GM21423 (cell line): ENCODE measurements at regions not wholly inside any gene's neighbourhood (a gene's known extent, or its start where the extent isn't known, plus 50 kb on each side); places are given as distances from the start of the nearest gene placed in this dataset.

Experiments
- ATAC-seq: cut with Tn5 transposase; IDR thresholded peaks from one replicate; pipeline ENCODE4 v1.9.1; 2021; ENCODE audit warnings: mild to moderate bottlenecking, moderate library complexity; ENCODE audit not compliant: unreplicated experiment

DNA sequence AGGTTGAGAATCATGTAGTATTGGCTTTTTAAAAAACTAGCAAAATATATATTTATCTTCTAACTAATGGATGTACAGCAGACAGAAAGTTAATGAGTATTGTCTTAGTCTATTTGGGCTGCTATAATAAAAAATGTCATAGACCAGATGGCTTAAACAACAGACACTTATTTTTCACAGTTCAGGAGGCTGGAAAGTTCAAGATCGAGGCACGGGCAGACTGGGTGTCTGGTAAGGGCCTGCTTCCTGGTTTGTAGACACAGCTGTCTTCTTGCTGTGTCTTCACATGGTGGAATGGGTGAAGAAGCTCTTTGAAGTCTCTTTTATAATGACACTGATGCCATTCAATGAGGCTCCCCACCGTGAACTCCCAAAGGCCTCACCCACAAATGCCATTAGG is 70.1 kb upstream of the KRR1 start:
- no peak for ATAC-seq

DNA sequence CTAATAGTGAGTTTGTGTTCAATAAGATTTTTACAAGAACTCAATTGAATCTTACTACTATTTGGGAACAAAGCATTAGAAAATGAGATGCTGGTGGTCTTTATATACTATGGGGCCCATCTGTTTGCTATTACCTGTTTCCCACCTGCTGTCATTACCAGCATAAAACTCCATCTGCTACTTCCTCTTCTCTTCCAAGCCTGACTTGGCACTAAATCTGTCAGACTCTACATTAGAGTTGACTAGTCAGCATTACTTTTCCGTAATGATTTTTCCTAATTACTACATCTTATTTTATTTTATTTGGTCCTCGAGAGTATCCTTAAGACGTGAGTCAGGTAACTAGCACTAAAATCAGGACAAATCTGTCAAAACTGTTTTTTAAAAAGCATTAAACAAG is 68.1 kb upstream of the KRR1 start:
- no peak for ATAC-seq

GRCh38 chr12:75578546-75578945 is 67.1 kb upstream of the KRR1 start:
- ATAC-seq = no peak

DNA sequence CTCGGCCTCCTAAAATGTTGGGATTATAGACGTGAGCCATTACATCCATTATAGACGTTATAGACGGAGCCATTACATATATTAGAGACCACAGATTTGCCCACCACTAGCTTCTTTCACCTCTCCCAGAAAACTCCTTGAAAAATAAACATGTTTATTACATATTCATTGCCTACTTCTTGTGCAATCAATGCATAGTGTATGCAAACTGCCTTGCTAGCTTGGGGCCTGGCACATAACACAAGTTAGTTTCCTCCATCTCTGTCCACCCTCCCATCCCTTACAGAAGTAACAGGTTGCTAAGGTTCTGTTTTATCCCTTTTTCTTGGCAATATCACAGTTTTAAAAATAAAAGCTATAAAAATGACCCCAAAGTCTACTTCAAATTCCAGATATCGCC is 66.4 kb upstream of the KRR1 start:
- ATAC-seq = no peak

- no peak for ATAC-seq
Observed at GRCh38 chr12:75571656-75572205, 60.3 kb upstream of the KRR1 start.

DNA sequence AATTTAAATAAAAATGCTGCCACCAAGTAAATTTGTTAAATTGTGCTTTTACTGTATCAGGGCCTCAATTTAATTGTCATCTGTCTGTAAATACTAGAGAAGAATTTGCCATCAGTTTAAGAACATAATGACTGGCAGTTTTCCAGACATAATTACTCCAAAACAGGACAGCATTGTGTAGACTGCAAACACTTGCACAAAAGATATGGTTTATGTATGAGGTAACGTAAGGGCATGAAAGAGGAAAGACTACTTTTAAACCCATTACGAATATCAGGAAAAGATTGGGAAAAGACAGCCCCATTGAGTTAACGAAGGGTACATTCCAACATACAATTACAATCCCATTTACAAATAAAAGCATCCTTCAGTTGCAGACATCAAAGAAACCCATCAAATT is 59.8 kb upstream of the KRR1 start:
- no peak for ATAC-seq

GRCh38 chr12:75568801-75569200 is 57.4 kb upstream of the KRR1 start:
- ATAC-seq = no peak

DNA sequence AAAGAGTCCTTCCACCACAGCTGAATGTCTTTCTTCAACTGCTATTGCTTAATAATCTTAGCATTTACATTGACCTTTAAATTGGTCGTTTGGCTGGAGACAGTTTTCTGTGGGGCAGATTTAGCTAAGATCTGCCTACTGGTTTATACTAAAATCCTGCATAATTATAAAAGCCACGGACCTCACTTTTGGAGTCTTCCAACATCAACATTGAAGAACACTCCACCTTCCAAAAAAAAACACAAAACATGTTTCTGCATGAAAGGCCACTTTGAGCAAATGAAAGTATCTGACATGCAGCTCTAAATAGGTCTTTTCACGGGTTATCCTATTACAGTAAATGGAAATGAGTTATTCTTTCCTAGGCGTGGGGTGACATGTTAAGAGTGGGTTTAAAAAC is 57.0 kb upstream of the KRR1 start:
- no peak for ATAC-seq

- ATAC-seq = no peak
Observed at GRCh38 chr12:75565795-75566194, 54.4 kb upstream of the KRR1 start.

DNA sequence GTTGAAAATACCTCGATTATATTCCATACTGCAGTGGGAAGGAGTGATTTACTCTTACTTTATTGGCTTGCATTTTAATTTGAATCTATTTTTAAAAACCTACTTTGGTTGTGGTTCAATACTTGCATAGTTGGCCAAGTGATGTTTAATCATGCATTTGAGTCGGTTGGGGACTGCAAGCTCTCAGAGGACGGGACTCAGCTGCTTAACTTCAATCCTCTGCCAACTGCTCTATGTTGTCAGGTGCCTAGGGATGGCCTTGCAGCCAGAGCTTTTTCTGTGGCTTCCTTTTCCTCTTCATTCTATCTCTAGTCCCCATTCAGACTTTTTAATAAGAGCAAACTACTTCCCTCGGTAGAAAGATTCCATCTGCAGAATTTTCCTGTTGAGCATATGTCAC is 53.4 kb upstream of the KRR1 start:
- ATAC-seq = no peak

GRCh38 chr12:75564398-75564797 is 53.0 kb upstream of the KRR1 start:
- no peak for ATAC-seq

GRCh38 chr12:75563351-75563750 is 51.9 kb upstream of the KRR1 start:
- no peak for ATAC-seq

DNA sequence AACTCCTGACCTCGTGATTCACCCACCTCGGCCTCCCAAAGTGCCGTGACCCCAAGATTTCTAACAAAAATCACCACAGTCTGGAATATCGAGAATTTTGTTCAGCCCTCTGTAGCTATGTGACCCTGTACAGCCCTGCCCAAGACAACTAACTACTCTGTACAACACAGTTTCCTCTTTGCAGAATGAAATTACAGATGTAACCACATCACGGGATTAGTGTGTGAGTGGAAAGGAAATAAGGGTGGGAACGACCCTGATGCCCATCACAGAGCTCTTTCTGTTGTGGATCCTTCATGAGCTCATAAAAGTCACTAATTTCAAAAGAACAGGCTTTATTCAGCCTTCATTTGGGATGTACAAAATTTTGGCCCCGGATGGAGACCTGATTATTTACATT is 50.5 kb upstream of the KRR1 start:
- no peak for ATAC-seq
